ENCODE measurements at regions not wholly inside any gene's neighbourhood (a gene's known extent, or its start where the extent isn't known, plus 50 kb on each side); places are given as distances from the start of the nearest gene placed in this dataset.
"Not testable (repeated sequence)": the region's sequence is repeated elsewhere in the genome, so short reads cannot be mapped to it uniquely, and the experiment has no call there.

DNA sequence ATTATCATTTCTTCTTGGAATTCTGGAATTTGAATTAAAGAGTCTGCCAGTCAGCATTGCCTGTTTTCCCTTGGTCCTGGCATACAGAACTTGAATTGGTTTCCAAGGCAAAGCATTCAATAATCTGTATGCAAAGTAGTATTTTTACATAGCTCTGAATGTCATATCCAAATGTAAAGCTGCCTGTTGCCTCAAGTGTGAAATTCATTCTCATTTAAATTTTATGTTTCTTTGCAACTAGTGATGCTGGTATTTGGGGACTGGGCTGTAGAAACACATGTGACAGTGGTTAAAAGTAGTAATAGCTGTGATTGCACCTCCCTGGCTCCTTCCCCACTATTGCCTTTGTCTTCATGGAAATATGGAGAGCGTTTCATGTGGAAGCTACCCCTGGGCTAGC lies 743.9 kb upstream of the GOLIM4 start:
- DNase-seq, result no peak

DNA sequence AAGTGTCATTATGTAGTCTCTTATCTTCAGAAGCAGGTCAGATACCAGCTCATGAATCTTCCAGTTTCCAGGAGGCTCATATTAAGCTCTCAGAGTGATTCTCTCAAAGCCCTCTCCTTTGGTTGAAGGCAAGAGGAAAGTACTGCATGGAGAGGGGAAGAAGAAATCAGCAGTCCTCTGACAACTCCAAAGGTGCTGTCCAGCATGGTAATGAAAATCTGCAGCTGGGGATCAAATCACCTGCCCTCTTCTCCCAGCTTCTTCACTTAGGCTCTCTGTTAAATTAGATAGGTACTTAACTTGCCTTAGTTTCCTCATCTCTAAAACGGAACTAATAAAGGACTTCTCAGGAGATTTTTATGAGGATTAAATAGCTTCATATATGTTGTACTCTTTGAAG lies 738.8 kb upstream of the GOLIM4 start:
- DNase-seq, result no peak

DNA sequence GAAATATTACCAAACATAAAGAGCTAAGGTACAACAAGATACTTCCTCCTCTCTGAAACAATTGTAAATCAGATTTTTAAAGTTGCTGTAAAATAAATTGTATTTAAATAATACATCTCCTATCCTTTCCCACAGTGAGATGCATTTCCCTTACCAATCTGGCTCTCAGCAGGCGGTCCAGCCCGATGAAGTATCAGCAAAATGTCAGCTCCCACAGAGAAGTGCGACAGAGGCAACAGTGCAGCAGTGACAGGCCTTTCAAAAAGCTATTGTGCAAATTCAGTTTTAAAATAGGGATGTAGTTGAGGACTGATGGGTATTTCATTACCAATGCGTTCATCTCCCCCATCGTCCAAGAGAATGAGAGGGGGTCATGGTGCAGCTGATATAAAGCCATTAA lies 733.2 kb upstream of the GOLIM4 start:
- DNase-seq, result no peak

DNA sequence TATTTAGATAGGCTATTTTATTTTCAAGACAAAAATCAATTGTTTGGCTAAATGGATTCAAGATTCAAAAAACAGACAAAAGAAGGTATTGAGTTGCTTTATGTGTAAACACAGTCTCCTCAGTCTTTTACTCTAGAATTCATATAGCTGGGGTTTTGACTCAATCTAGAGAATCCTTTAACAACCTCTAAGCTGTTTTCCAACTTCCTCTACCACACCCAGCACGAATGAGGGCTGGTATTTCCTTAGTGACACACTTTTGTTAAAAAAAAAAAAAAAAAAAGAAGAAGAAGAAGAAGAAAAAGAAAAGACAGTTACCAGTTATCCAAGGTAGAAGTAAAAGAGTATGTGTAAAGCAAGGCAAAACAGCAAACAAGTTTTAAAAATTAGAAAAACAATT lies 732.8 kb upstream of the GOLIM4 start:
- no peak for DNase-seq

DNA sequence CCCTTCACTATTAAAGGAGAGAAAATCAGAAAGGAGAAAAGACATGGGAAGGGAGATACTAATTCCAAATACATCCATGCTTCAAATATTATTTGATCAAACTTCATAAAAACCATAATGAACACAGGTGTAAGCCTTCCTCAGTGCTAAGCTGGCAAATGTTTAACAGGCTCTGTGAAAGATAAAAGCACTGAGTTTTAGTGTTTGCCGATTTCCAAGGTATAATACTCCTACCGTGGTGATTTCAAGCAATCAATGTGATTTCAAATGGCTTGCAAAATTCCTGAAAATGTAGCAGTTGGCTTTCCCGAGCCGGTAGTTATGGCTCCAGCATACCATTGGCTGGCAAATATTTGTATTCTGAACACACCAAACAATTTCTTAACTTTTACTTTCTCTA lies 732.3 kb upstream of the GOLIM4 start:
- DNase-seq, result no peak

DNA sequence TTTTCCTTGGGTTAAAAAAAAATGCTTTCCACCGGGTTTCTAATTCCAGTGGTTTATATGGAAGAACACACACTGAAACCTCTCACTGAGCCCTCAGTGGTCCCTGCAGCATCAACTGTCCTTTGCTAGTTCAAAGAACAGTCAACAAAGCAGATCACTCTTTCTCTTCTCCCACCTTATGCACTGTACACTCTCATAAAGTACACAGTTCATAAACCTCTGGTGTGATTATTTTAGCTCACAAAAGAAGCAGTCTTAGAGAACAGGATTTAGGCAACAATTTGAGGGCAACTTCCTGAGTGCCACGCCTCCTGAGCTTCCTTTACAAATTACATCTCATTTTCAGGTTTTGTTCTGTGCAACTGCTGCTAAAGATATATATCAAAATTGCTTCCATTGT lies 728.4 kb upstream of the GOLIM4 start:
- DNase-seq, result no peak

DNA sequence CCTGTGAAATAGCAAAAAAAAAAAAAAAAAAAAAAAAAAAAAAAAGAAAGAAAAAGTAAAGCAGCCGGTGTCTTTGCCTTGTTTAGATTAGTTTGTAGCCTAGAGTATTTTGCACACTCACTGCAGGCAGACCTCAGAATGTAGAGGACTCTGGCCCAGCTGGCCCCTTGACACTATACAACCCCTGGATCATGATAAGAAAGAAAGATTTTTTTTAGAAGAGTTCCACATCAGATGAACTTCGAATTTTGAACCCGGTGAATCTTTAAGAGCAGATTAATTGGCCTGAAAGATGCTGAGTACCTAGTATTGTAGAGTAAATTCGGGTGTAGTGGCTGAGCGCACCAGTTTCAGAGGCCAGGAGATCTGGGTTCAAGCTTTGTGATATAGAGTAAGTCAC lies 727.7 kb upstream of the GOLIM4 start:
- DNase-seq, result no peak

DNA sequence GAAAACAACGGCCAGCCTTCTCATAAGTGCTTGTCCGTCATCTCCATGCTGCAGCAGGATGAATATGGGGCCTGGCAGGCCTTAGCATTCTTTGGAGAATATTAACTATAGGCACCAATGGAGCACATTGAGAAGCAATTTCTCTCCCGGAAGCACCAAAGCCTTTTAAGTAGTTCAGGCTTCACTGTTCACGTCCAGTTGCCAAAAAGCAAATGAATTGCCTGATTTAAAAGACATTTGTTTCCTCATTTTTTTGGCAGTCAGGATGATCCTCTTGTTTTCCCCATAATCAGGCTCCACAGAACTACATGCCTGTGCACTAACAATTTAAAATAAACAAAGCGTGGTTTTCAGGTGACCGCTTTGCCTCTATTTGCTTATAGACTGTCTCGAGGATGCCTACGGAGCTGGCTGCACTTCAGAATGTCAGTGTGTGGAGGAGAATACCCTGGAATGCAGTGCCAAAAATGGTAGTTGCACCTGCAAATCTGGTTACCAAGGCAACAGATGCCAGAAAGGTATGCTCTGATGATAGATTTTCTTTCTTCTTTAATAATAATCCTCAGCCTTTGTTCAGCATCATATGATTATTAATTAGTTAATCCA lies 725.2 kb upstream of the GOLIM4 start:
- no peak for DNase-seq

DNA sequence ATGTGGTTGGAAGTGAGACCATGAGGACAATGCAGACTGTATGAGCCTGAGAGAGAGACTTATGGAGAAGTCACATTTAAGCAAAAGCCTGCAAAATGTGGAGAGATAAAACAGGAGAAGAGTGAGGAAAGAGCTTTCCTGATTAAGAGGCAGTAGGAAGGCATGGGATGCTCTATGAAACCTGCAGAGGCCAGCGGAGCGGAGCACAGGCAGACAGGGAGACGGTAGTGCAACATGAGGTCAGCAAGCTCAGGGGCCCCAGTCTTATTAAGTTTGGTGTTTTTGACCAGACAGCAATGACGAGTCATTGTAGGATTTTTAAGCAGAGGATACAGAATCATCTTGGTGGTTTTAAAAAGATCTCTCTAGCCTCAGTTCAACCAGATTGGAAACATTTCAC lies 721.5 kb upstream of the GOLIM4 start:
- DNase-seq, result no peak

DNA sequence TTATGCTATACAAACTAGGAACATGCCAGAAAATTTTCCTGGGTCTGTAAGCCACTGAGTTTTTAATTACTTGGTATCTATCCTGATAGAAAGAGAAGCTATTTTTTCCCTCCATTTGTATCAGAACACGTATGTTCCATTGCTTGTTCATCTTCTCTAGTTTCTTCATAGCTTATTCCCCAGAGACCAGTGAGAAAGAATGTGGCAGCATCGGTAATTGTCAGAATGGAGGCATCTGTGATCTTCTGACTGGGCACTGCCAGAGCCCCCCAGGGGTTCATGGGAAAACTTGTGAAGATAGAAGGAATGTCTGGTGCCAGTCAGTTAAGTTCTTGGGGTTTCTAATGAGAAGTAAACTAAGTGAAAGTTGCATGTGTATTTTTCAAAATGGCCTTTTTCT lies 720.2 kb upstream of the GOLIM4 start:
- DNase-seq, result no peak

DNA sequence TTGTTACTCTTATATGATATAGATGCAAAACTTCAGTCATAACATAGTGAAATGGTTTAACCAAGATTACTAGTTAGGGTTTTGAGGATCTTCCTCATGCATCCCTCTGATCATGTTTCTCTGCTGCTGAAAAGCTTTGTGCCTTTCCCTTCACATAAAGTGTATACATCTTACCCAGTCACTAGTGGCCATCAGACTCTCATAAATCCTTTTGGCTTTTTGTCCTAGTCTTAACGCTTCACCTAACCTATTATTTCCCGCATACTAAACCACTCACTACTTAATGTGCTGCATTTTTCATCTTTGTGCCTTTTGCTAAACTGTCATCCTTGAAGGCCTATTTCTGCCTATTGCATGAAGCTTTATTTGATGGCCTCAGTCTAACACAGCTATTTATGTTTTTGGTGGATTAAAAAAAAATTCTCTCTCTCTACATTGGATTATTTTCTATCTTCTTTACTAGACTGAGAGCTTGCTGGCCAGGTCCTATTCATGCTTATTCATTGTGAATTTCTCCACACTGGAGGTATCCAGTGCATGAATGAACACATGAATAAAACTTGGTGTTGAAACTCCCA lies 717.6 kb upstream of the GOLIM4 start:
- DNase-seq, result no peak

DNA sequence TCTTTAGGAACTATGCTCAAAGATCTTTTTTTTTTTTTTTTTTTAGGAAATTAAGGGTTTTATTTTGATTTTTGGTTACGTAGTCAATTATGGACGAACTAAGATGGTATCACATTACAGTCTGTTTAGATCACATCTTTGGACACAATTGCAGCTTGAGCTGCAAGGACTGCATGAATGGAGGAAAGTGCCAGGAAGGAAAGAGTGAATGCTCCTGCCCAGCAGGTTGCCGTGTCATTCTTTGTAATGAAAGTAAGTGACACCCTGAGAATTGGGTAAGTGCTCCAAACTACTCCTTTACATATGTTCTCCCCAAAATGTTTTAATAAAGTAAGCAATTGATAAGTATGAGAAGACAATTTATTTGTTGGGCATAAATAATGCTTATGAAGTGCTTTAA lies 716.5 kb upstream of the GOLIM4 start:
- DNase-seq, result no peak

DNA sequence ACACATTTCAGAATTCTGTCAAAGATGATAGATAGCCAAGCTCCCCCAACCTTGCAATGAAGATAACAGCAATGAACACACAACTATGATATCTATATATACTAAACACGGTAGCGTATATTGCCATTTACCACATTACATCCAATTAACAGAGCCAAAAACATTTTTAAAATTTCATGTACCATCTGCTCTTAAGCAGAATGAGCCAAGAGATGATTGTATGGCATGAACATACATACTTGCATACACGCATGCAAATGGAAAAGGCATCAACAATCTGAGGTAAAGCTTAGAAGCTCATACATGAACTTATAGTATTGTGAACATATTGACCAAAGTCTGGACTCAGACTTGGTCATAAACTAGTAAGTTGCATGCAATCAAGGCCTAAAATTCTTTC lies 712.9 kb upstream of the GOLIM4 start:
- no peak for DNase-seq

DNA sequence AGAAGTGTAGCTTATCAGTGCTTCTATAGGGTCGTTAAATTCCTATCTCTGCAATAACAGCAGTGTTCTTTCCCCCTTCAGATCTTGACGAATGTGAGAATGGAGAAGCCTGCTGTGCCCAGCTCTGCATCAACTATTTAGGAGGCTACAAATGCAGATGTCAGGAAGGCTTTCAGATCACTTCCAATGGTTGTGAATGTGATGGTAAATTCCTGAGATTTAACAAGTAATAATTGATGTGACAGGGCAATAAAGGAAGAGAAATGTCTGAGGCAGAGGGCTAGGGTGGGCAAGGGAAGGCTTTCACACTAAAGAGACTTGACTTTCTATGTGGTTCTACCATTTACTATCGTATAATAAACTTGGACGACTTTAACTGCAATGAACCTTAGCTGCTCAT lies 711.7 kb upstream of the GOLIM4 start:
- DNase-seq, result no peak

DNA sequence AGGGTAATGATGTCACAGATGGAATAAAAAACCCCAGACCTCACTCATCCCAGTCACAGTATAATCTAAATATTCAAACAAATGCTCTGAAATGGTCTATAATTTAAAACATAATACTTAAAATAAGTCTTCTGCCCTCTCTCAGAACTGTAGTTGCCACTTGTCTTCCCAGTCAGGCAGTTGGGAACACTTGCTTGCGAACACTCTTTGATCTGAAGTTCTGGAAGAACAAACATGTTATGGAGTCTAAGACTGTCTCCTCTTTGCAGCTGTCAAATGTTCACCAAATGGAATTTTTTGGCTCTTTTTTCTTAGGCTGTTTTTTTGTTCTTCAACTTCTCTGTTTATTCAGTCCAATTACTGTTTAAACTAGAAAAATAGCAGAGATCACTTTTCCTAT lies 711.1 kb upstream of the GOLIM4 start:
- DNase-seq, result no peak

DNA sequence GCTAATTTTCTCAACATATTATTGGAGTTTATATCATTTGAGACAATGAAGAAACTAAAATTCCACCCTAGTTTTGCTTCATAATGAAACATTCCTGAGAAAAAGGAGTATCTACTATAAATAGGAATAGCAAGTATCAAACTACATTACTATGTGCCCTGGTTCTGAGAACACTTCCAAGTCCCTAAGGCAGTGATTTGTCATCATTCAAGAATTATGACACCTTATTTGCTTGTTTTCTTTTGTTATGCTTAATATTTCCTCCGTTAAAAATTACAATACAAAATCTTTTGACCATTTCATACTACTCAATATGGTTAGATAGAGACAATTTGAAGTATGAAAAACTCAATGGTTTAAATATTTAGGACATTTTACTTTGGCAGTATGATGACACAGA lies 707.8 kb upstream of the GOLIM4 start:
- DNase-seq, result no peak

DNA sequence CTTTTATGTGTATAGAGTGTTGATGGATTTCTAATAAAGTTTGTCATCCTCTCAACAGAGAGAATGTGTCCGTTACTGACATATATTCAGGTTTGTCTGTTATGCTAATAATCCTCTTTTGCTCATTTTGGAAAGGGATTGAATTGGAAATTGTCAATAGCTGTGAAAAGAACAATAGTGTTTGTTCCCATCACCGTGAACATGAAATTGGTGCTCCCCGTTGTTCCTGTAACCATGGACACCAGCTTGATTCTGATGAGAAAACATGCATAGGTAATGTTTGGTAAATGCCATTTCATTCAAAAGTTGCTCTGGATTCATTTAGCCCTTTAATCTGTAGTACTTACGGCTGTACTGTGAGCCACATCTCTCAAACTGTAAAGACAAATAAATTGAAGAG lies 707.0 kb upstream of the GOLIM4 start:
- no peak for DNase-seq

DNA sequence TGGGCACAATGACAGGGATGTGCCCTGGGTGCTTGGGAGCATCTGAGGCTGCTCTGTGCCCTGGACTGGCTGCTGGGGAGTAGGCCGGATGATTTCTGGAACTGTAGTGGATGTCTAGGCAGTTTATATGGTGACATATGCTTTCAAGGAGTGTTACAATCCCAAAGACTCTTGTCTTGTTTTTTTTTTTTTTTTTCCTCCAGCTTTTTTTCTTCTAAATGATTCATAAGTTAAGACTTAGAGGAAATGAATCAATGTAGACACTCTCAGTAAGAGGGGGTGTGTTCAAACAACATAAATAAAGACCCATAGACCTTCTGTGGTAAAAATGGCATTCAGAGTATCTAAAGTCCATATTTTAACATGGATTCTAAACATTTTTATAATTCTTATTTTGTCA lies 706.1 kb upstream of the GOLIM4 start:
- peak; percentile 65 for DNase-seq

DNA sequence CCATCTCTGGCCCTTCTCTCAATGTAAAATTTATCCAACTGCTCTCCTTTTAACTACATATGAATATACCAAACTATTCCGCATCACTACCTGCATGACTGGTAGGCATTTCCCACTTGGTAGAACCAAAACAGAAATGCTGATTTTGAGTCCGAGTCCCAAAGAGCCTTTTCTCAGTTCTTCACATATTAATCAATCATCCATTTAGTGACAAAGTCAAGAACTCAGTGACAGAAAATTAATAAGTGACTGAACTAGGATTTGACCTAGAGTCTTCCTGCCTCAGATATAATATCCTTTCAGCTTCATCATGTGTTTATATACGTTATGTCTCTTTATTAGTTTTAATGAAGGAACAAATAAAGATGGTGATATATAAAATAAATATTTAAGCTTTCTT lies 700.6 kb upstream of the GOLIM4 start:
- DNase-seq, result no peak

DNA sequence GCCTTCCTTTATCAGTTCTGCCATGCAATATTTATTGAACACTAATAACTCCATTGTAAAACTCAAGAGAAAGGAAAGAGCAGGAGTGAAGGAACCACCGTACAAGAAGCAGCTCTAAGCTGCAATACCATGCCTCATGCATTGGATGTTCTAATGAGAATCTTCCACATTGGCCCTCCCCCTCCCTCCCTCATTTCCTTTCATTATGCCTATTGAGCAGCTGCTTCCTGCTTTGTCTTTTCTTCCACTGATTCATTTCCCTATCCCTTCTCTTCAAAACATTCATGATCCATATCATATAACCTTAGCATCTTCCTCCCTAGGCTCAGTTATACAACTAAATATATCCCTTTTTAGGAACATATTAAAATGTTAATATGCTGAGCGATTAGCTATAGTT lies 698.7 kb upstream of the GOLIM4 start:
- DNase-seq, result peak; percentile 80

DNA sequence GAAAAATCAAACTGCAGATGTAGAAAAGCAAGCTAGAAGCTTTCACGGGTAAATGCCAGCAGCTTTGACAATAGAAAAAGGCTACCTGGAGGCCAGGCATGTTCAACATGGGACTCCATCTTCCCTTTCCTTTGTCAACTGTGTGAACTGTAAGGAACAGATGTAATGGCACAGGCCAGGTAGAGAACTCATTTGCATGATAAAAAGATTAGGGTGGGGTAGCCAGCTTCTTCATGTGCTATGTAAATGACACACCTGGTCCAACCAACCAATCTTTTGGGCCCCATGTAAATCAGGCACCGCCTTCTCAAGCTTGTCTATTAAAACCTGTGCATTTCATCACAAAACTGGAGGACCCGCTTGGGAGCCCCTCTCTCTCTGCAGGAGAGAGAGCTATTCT lies 686.5 kb upstream of the GOLIM4 start:
- no peak for DNase-seq

DNA sequence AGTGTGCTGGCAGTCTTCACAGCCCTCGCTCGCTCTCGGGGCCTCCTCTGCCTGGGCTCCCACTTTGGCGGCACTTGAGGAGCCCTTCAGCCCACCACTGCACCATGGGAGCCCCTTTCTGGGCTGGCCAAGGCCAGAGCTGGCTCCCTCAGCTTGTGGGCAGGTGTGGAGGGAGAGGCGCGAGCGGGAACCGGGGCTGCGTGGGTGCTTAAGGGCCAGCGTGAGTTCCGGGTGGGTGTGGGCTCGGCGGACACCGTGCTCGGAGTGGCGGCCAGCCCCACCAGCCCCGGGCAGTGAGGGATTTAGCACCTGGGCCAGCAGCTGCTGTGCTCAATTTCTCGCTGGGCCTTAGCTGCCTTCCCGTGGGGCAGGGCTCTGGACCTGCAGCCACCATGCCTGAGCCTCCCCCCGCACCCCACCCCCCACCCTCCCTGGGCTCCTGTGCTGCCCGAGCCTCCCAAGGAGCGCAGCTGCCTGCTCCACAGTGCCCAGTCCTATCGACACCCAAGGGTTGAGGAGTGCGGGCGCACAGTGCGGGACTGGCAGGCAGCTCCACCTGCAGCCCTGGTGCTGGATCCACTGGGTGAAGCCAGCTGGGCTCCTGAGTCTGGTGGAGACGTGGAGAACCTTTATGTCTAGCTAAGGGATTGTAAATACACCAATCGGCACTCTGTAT lies 684.4 kb upstream of the GOLIM4 start:
- DNase-seq, result not testable (repeated sequence)

DNA sequence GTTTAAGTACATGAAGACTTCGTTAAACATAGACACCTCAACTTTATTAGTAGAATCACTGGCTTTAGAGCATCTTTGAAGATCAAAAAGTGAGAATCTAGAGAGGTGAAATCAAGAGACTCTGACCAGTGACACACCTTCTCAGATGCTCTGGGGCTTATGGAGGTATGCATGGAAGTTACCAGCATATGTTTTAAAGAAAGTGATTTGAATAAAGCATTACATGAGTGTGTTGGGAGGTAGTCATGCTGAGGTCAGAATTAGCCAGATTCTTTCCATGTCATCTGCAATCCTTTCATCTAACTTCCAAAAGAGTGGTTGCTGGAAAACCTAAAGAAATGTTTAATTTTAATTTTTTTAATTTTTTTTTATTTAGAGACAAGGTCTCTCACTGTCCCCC lies 658.0 kb upstream of the GOLIM4 start:
- no peak for DNase-seq

DNA sequence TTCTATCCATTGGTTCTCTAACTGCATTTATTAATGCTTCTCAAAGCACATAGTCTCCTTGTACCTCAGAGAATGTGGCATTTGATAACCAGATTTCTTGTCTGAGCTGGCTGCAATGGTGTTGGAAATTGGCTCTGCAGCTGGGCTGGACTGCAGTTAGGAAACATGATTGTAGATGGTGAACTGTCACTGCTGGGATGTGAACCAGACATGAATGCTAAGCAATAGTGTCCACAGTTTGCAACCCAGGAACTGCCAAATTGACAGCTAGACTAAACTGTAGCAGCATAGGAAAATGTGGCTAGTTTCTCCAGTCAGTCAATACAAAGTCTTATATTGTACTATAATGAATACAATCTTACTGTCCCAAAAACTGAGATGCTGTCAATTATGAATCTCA lies 656.6 kb upstream of the GOLIM4 start:
- no peak for DNase-seq

DNA sequence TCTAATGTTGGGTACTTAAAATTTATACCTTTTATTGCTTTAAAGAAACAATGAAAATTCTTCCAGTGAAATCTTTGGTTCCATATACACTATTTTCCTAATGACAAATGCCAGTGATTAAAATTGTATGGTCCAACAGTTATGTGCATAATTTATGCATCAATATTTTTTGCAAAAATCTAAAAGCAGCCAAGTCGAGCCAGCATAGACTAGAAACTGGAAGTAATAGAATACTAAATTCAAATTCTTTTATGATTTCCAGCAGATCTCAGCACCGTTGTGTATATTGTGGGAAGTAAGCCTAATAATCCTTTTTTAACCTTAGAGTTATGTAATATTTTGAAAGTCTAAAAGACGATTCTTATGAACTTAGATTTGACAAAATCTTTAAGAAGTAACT lies 652.0 kb upstream of the GOLIM4 start:
- no peak for DNase-seq
